H1 (cell line): ENCODE measurements at regions not wholly inside any gene's neighbourhood (a gene's known extent, or its start where the extent isn't known, plus 50 kb on each side); places are given as distances from the start of the nearest gene placed in this dataset.

Experiments used
- CTCF ChIA-PET: fragments of 300-600 bp; sonication (Branson Sonifier 250); formaldehyde crosslinking; loops from one replicate; lab custom pipeline; 2021; ENCODE audit not compliant: partially characterized antibody; lab: Charles Lee
- POLR2A ChIA-PET: fragments of 300-600 bp; sonication (Branson Sonifier 250); formaldehyde crosslinking; loops from one replicate; lab custom pipeline; 2021; ENCODE audit warnings: inconsistent platforms; ENCODE audit not compliant: partially characterized antibody; lab: Charles Lee
- DNase-seq, 2 experiments: peaks; one replicate each; pipeline versions ENCODE4 v3.0.0 to v3.0.0-alpha.2; 2010 to 2022; ENCODE audit warnings: low spot score in 2 of 2, low read depth in 1 of 2, mixed read lengths in 1 of 2
- FAIRE-seq: peaks from 2 replicates; lab custom pipeline; 2011; peaks lifted over from hg19 to GRCh38; lab: Jason Lieb, UNC
- H2AFZ ChIP-seq: 2 replicates; pipeline ENCODE4 v1.8.1; 2012; ENCODE audit warnings: low read length, inconsistent platforms
- H2AK5ac ChIP-seq: 2 replicates; pipeline ENCODE4 v1.6.1; 2013; ENCODE audit warnings: low read depth, low read length
- H2BK120ac ChIP-seq: replicated peaks from 2 replicates; pipeline ENCODE3; 2013; ENCODE audit warnings: low read depth, low read length, inconsistent platforms
- H2BK12ac ChIP-seq: 2 replicates; pipeline ENCODE4 v1.6.1; 2013; ENCODE audit warnings: low read depth, low read length
- H2BK15ac ChIP-seq: 2 replicates; pipeline ENCODE4 v1.6.1; 2013; ENCODE audit warnings: low read length
- H2BK20ac ChIP-seq: 2 replicates; pipeline ENCODE4 v1.6.1; 2013; ENCODE audit warnings: low read length
- H2BK5ac ChIP-seq: 2 replicates; pipeline ENCODE4 v1.6.1; 2013; ENCODE audit warnings: low read depth, low read length
- H3K14ac ChIP-seq: 2 replicates; pipeline ENCODE4 v1.6.1; 2013; ENCODE audit warnings: inconsistent platforms; ENCODE audit not compliant: insufficient read length
- H3K18ac ChIP-seq: 2 replicates; pipeline ENCODE4 v1.6.1; 2013; ENCODE audit warnings: low read length; ENCODE audit errors: extremely low read depth
- H3K23ac ChIP-seq: 2 replicates; pipeline ENCODE4 v1.6.1; 2013; ENCODE audit warnings: inconsistent platforms; ENCODE audit not compliant: insufficient read length
- H3K23me2 ChIP-seq: 2 replicates; pipeline ENCODE4 v1.6.1; 2013; ENCODE audit warnings: low read depth, low read length
- H3K27ac ChIP-seq: 2 replicates; pipeline ENCODE4 v1.6.1; 2011; ENCODE audit warnings: low read depth, low read length, inconsistent platforms
- H3K27me3 ChIP-seq, 4 experiments: replicated peaks in 1 of 4; 1 replicate in 1 of 4; 2 replicates in 3 of 4; pipeline versions ENCODE4 v1.6.1 to v1.8.1; 2011 to 2013; ENCODE audit warnings: low read length in 3 of 4, mild to moderate bottlenecking in 3 of 4, inconsistent platforms in 2 of 4, mixed read lengths in 2 of 4, moderate library complexity in 1 of 4; ENCODE audit not compliant: control insufficient read depth in 3 of 4, insufficient read depth in 3 of 4; ENCODE audit errors: extremely low read depth in 1 of 4
- H3K36me3 ChIP-seq, 4 experiments: 2 replicates each; pipeline versions ENCODE4 v1.6.1 to v1.8.1; 2011 to 2013; ENCODE audit warnings: mild to moderate bottlenecking in 4 of 4, low read length in 3 of 4, moderate library complexity in 2 of 4, control low read depth in 1 of 4, inconsistent platforms in 1 of 4; ENCODE audit not compliant: insufficient read depth in 4 of 4, control insufficient read depth in 2 of 4
- H3K4ac ChIP-seq: replicated peaks from 2 replicates; pipeline ENCODE3; 2013; ENCODE audit warnings: low read length, low read depth, mixed read lengths, inconsistent platforms; ENCODE audit not compliant: insufficient read length
- H3K4me1 ChIP-seq, 4 experiments: replicated peaks in 1 of 4; 1 replicate in 1 of 4; 2 replicates in 3 of 4; pipeline versions ENCODE4 v1.6.1 to v1.8.1; 2011 to 2013; ENCODE audit warnings: low read length in 3 of 4, inconsistent platforms in 2 of 4, mixed read lengths in 1 of 4; ENCODE audit not compliant: insufficient read depth in 4 of 4, control insufficient read depth in 3 of 4
- H3K4me2 ChIP-seq, 2 experiments: 2 replicates each; pipeline versions ENCODE4 v1.6.1 to v1.8.1; 2011 to 2013; ENCODE audit warnings: low read depth in 2 of 2, low read length in 2 of 2, control low read depth in 1 of 2, inconsistent platforms in 1 of 2, mild to moderate bottlenecking in 1 of 2; ENCODE audit not compliant: insufficient read depth in 1 of 2
- H3K4me3 ChIP-seq, 4 experiments: fragments of 200-600, 300-600 bp in 1 of 4; sonication (generic), shearing (Covaris generic), sonication (Bioruptor Twin) in 1 of 4; 2 replicates each; pipeline versions ENCODE4 v1.5.1 to v1.8.1; 2011 to 2016; ENCODE audit warnings: low read length in 4 of 4, low read depth in 3 of 4, control low read depth in 2 of 4, inconsistent platforms in 2 of 4, mild to moderate bottlenecking in 2 of 4, mixed read lengths in 1 of 4, moderate library complexity in 1 of 4; ENCODE audit not compliant: insufficient read depth in 2 of 4; ENCODE audit errors: extremely low read depth in 1 of 4
- H3K56ac ChIP-seq: replicated peaks from 2 replicates; pipeline ENCODE3; 2013; ENCODE audit warnings: low read depth, mild to moderate bottlenecking, mixed read lengths, low read length, inconsistent platforms; ENCODE audit not compliant: insufficient read length
- H3K79me1 ChIP-seq: 2 replicates; pipeline ENCODE4 v1.6.1; 2013; ENCODE audit warnings: low read depth, low read length, control low read depth
- H3K79me2 ChIP-seq, 2 experiments: 2 replicates each; pipeline versions ENCODE4 v1.6.1 to v1.8.1; 2012 to 2013; ENCODE audit warnings: low read length in 2 of 2, mild to moderate bottlenecking in 2 of 2, inconsistent platforms in 1 of 2; ENCODE audit not compliant: insufficient read depth in 2 of 2, control insufficient read depth in 1 of 2
- H3K9ac ChIP-seq, 4 experiments: replicated peaks in 1 of 4; 1 replicate in 1 of 4; 2 replicates in 3 of 4; pipeline versions ENCODE4 v1.6.1 to v1.8.1; 2011 to 2013; ENCODE audit warnings: low read depth in 3 of 4, low read length in 3 of 4, control low read depth in 2 of 4, mild to moderate bottlenecking in 2 of 4, moderate library complexity in 2 of 4, inconsistent platforms in 1 of 4; ENCODE audit errors: extremely low read depth in 1 of 4
- H3K9me3 ChIP-seq, 2 experiments: 2 replicates each; pipeline versions ENCODE4 v1.6.1 to v1.8.1; 2012 to 2013; ENCODE audit warnings: mild to moderate bottlenecking in 2 of 2, moderate library complexity in 2 of 2, control low read depth in 1 of 2, inconsistent platforms in 1 of 2, low read depth in 1 of 2, low read length in 1 of 2, mixed read lengths in 1 of 2; ENCODE audit not compliant: insufficient read depth in 2 of 2
- H4K20me1 ChIP-seq, 2 experiments: replicated peaks in 1 of 2; 2 replicates each; pipeline versions ENCODE3 to v1.8.1; 2011 to 2013; ENCODE audit warnings: inconsistent platforms in 2 of 2, low read length in 2 of 2, mild to moderate bottlenecking in 1 of 2; ENCODE audit not compliant: insufficient read depth in 2 of 2, control insufficient read depth in 1 of 2
- H4K5ac ChIP-seq: 2 replicates; pipeline ENCODE4 v1.6.1; 2013; ENCODE audit warnings: low read length, low read depth, mixed read lengths, inconsistent platforms; ENCODE audit not compliant: insufficient read length
- H4K8ac ChIP-seq: 2 replicates; pipeline ENCODE4 v1.8.0; 2013; ENCODE audit warnings: mild to moderate bottlenecking, moderate library complexity, low read length, inconsistent platforms; ENCODE audit not compliant: insufficient read depth; ENCODE audit errors: extremely low read depth
- H4K91ac ChIP-seq: replicated peaks from 2 replicates; pipeline ENCODE3; 2013; ENCODE audit warnings: low read length, mixed read lengths, inconsistent platforms; ENCODE audit not compliant: insufficient read length
- FOSL1 ChIP-seq: IDR thresholded peaks from 2 replicates; pipeline ENCODE4 v1.6.1; 2011; ENCODE audit warnings: mild to moderate bottlenecking, low read depth, low read length, moderate library complexity; ENCODE audit not compliant: insufficient read depth
- WGBS, 2 experiments: shearing (Covaris generic) in 1 of 2; methylation state at CpG; one replicate each; pipeline versions ENCODE4 v1.1.6 to v1.1.7; 2013 to 2015; ENCODE audit warnings: low lambda C conversion rate in 2 of 2, mixed read lengths in 2 of 2, inconsistent platforms in 1 of 2, low coverage in 1 of 2, missing lambda C conversion rate in 1 of 2; ENCODE audit not compliant: insufficient replicate concordance in 2 of 2, insufficient coverage in 1 of 2, insufficient read length in 1 of 2; ENCODE audit errors: extremely low coverage in 1 of 2, missing lambda C conversion rate in 1 of 2; 5-methylcytosine and 5-hydroxymethylcytosine counted together

GRCh38 chr7:113256883-113257531 is 138.7 kb upstream of the SMIM30 start:
- Histone ChIP-seq H4K5ac (no peak overlapping the region), H3K18ac (no peak overlapping the region), H4K91ac (no peak overlapping the region), H3K4me1 (no peaks in the 10 kb centered on the region), H3K9ac (no peak overlapping the region), H3K4ac (no peak overlapping the region), H2BK15ac (no peak overlapping the region), H4K20me1 (no peaks in the 10 kb centered on the region), H2BK120ac (no peak overlapping the region), H3K79me2 (no peaks in the 10 kb centered on the region), H3K27ac (no peak overlapping the region), H3K14ac (no peak overlapping the region), H4K8ac (no peak overlapping the region), H3K9me3 (no peaks in the 10 kb centered on the region), H2AFZ (no peak overlapping the region), H3K4me3 (no peak overlapping the region), H3K79me1 (no peaks in the 10 kb centered on the region), H3K27me3 (no peaks in the 10 kb centered on the region), H2AK5ac (no peak overlapping the region), H3K23ac (no peak overlapping the region), H2BK5ac (no peak overlapping the region), H3K36me3 (no peaks in the 10 kb centered on the region), H2BK12ac (no peak overlapping the region), H3K56ac (no peak overlapping the region), H2BK20ac (no peak overlapping the region), H3K23me2 (no peaks in the 10 kb centered on the region), H3K4me2 (no peak overlapping the region)
- POLR2A ChIA-PET, result no interaction called here
- no peak for TF ChIP-seq FOSL1
- FAIRE-seq, result no peak
- DNase-seq, result no peak
- WGBS, 2 experiments, result 100% methylated on average over 1 of the region's 1 CpG; no CpG with 5 or more reads in 1 of the 2 experiments
- CTCF ChIA-PET, result no interaction called here
